ENCODE measurements at regions not wholly inside any gene's neighbourhood (a gene's known extent, or its start where the extent isn't known, plus 50 kb on each side); places are given as distances from the start of the nearest gene placed in this dataset.

DNA sequence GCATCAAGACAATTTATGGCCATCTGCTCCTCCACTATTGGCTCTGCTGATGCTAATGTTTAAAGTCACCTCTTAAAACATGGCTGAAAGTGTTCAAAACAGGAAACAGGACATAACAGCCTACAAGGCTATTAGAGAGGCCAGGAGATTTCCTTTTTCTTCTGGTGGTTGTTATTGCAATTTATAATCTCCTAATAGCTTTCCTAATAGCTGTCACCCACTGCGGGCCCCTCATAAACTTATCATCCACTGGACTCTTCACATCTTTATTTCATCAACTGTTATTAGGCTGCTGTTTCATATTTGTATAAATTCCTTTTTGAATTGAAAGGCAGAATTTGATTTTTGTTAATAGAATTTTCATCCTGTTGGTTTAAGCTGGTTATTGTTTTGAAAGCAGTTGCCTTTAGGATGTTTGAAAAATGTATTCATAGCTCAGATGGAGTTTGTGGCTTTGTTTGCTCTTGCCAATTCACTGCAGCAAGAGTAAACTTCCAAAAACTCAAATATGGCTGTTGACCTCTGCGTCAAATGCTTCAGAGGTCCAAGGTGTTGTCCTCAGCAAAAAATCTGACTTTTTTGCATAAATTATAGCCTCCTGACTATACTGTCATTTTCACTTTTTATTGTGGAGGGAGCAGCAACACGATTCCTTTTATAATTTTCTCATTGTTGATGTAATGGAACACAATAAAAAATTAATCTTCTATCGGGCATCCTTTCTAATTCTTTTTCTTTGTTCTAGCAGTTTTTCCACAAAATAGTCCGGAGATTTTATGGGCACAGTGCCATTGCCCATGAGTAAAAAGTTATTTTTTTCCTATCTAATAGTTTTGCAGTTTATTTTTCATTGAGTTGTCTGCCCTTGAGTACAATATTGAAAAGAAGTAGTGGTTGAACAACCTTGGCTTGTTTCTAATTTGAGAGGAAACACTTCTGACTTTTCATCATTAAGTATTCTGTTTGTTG lies 69.3 kb downstream of the MAT2B start:
- Histone ChIP-seq H4K20me1 (ENCODE audit: control insufficient read depth, extremely low read depth, insufficient read depth, low read length) (no peaks in the 10 kb centered on the region), H3K4me2 (ENCODE audit: control insufficient read depth, extremely low read depth, insufficient read depth, low read depth, low read length) (no peak overlapping the region), H3K27ac (ENCODE audit: control insufficient read depth, insufficient read depth, low read length) (no peak overlapping the region), H3K4me1 (ENCODE audit: control insufficient read depth, extremely low read depth, insufficient read depth, low read length) (no peaks in the 10 kb centered on the region), H3K79me2 (ENCODE audit: control insufficient read depth, insufficient read depth, low read length) (no peaks in the 10 kb centered on the region), H3K4me3 (ENCODE audit: control insufficient read depth in 2 of 3, extremely low read depth in 1 of 3, insufficient read depth in 2 of 3, low read depth in 1 of 3, low read length in 3 of 3) (no peak overlapping the region), H2AFZ (ENCODE audit: control insufficient read depth, low read length) (no peak overlapping the region), H3K27me3 (ENCODE audit: control insufficient read depth, extremely low read depth, insufficient read depth, low read length) (no peaks in the 10 kb centered on the region), H3K9me1 (ENCODE audit: control insufficient read depth, extremely low read depth, insufficient read depth, low read length) (no peaks in the 10 kb centered on the region), H3K36me3 (ENCODE audit: control insufficient read depth in 2 of 2, extremely low read depth in 1 of 2, insufficient read depth in 2 of 2, low read length in 2 of 2) (no peaks in the 10 kb centered on the region), H3K9me3 (ENCODE audit: control insufficient read depth, low read depth, low read length) (no peaks in the 10 kb centered on the region), H3K9ac (ENCODE audit: control insufficient read depth, extremely low read depth, insufficient read depth, low read length) (no peak overlapping the region)
- DNase-seq (ENCODE audit: low read depth, low spot score) (no peak), FAIRE-seq (no peak)
- no peak for TF ChIP-seq EZH2 (IDR thresholded peaks at IDR 0.05; ENCODE audit: low read length)
- TF ChIP-seq, protein P1, sequence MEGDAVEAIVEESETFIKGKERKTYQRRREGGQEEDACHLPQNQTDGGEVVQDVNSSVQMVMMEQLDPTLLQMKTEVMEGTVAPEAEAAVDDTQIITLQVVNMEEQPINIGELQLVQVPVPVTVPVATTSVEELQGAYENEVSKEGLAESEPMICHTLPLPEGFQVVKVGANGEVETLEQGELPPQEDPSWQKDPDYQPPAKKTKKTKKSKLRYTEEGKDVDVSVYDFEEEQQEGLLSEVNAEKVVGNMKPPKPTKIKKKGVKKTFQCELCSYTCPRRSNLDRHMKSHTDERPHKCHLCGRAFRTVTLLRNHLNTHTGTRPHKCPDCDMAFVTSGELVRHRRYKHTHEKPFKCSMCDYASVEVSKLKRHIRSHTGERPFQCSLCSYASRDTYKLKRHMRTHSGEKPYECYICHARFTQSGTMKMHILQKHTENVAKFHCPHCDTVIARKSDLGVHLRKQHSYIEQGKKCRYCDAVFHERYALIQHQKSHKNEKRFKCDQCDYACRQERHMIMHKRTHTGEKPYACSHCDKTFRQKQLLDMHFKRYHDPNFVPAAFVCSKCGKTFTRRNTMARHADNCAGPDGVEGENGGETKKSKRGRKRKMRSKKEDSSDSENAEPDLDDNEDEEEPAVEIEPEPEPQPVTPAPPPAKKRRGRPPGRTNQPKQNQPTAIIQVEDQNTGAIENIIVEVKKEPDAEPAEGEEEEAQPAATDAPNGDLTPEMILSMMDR (optimal IDR thresholded peaks at IDR 0.05 in 1 of 3, IDR thresholded peaks at IDR 0.05 in 1 of 3, conservative IDR thresholded peaks at IDR 0.05 in 1 of 3; ENCODE audit: extremely low read depth in 1 of 3, insufficient read depth in 2 of 3, low read length in 3 of 3), result no peak
- dilution Hi-C loops (cut with MboI; ENCODE audit: extremely low pct_ligation_motif_present, low sequenced_read_pairs), result loop anchor here (25.0 kb wide), 1 partner anchor 913 kb away; no protein-coding TSS in a partner anchor

DNA sequence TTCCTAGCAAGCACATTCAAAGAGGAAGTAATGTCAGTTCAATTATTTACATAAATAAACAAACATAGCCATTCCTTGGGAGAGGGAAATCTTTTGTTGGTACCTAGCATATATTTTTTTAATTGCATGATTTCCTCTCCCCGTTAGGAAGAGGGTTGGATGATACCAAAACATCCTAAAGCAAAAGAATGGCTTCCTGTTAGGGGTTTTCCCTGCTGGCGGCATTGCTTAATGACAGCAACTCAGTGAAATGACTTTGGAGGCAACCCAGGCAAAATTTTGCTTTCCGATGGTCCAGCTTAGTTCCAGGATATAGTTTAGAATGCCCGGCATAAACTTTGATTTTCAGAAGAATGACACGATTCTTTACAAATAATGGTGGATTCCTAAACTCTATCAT lies 73.2 kb downstream of the MAT2B start:
- H2AFZ ChIP-seq (ENCODE audit: control insufficient read depth, low read length), result no peak overlapping the region
- no peaks in the 10 kb centered on the region for H3K4me1 ChIP-seq (ENCODE audit: control insufficient read depth, extremely low read depth, insufficient read depth, low read length)
- no peak overlapping the region for H3K4me3 ChIP-seq (ENCODE audit: control insufficient read depth in 2 of 3, extremely low read depth in 1 of 3, insufficient read depth in 2 of 3, low read depth in 1 of 3, low read length in 3 of 3)
- H3K9me3 ChIP-seq (ENCODE audit: control insufficient read depth, low read depth, low read length), result no peaks in the 10 kb centered on the region
- H4K20me1 ChIP-seq (ENCODE audit: control insufficient read depth, extremely low read depth, insufficient read depth, low read length), result no peaks in the 10 kb centered on the region
- H3K9me1 ChIP-seq (ENCODE audit: control insufficient read depth, extremely low read depth, insufficient read depth, low read length), result no peaks in the 10 kb centered on the region
- H3K9ac ChIP-seq (ENCODE audit: control insufficient read depth, extremely low read depth, insufficient read depth, low read length), result no peak overlapping the region
- no peaks in the 10 kb centered on the region for H3K36me3 ChIP-seq (ENCODE audit: control insufficient read depth in 2 of 2, extremely low read depth in 1 of 2, insufficient read depth in 2 of 2, low read length in 2 of 2)
- H3K79me2 ChIP-seq (ENCODE audit: control insufficient read depth, insufficient read depth, low read length), result no peaks in the 10 kb centered on the region
- no peak for DNase-seq (ENCODE audit: low read depth, low spot score)
- no peak for FAIRE-seq
- H3K27me3 ChIP-seq (ENCODE audit: control insufficient read depth, extremely low read depth, insufficient read depth, low read length), result no peaks in the 10 kb centered on the region
- H3K4me2 ChIP-seq (ENCODE audit: control insufficient read depth, extremely low read depth, insufficient read depth, low read depth, low read length), result no peak overlapping the region
- no peak overlapping the region for H3K27ac ChIP-seq (ENCODE audit: control insufficient read depth, insufficient read depth, low read length)
- dilution Hi-C loops (cut with MboI; ENCODE audit: extremely low pct_ligation_motif_present, low sequenced_read_pairs), result no loop called here
- no peak for TF ChIP-seq EZH2 (IDR thresholded peaks at IDR 0.05; ENCODE audit: low read length)
- TF ChIP-seq, protein P1 (optimal IDR thresholded peaks at IDR 0.05 in 1 of 3, IDR thresholded peaks at IDR 0.05 in 1 of 3, conservative IDR thresholded peaks at IDR 0.05 in 1 of 3; ENCODE audit: extremely low read depth in 1 of 3, insufficient read depth in 2 of 3, low read length in 3 of 3), result no peak

All from keratinocyte (primary cell).